Osteocyte (in vitro differentiated cells): ENCODE measurements at regions not wholly inside any gene's neighbourhood (a gene's known extent, or its start where the extent isn't known, plus 50 kb on each side); places are given as distances from the start of the nearest gene placed in this dataset.

Experiments
- DNase-seq: peaks from one replicate; pipeline ENCODE4 v3.0.0; 2021; ENCODE audit warnings: mixed read lengths; ENCODE audit not compliant: unreplicated experiment; ENCODE audit errors: extremely low spot score
- H3K27ac Mint-ChIP-seq: one replicate; pipeline ENCODE4 v1.8.0; 2021; ENCODE audit warnings: mild to moderate bottlenecking, mixed read lengths; ENCODE audit not compliant: unreplicated experiment
- H3K27me3 Mint-ChIP-seq: one replicate; pipeline ENCODE4 v1.8.0; 2021; ENCODE audit warnings: mixed read lengths; ENCODE audit not compliant: unreplicated experiment
- H3K36me3 Mint-ChIP-seq: one replicate; pipeline ENCODE4 v1.8.0; 2021; ENCODE audit warnings: mixed read lengths; ENCODE audit not compliant: unreplicated experiment
- H3K4me1 Mint-ChIP-seq: one replicate; pipeline ENCODE4 v1.8.0; 2021; ENCODE audit warnings: mixed read lengths; ENCODE audit not compliant: unreplicated experiment
- H3K4me3 Mint-ChIP-seq: one replicate; pipeline ENCODE4 v1.8.0; 2021; ENCODE audit warnings: mild to moderate bottlenecking, moderate library complexity, mixed read lengths; ENCODE audit not compliant: unreplicated experiment
- H3K9me3 Mint-ChIP-seq: one replicate; pipeline ENCODE4 v1.8.0; 2021; ENCODE audit warnings: mixed read lengths; ENCODE audit not compliant: unreplicated experiment
- CTCF ChIP-seq: fragments of 200-600 bp; sonication (generic); IDR thresholded peaks from 2 replicates; pipeline ENCODE4 v1.5.0; 2021; ENCODE audit warnings: antibody characterized with exemption, mild to moderate bottlenecking, moderate library complexity

DNA sequence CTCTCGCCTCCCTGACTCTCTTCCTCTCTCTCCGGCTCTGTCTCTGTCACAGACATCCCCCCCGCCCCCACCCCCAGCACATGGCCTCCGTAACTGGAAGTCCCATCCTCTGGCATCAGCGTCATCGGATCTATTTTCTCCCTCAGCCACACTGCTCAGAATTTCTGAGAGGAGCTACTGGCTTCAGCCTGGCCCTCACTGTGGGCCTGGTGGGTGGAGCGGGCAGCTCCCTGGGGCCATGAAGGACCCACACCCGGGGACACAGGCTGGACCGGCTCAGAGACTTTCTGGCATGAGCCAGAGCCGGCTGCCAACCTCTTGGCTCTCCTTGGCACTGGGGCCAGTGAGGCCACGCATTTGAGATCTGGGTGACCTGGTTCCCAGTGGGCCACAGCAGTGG lies 61.2 kb upstream of the CASZ1 start:
- Mint-ChIP-seq H3K4me1 (no peaks in the 10 kb centered on the region), H3K27ac (no peak overlapping the region), H3K36me3 (no peaks in the 10 kb centered on the region)

GRCh38 chr1:10860218-10860617 lies 63.8 kb upstream of the CASZ1 start:
- Mint-ChIP-seq H3K36me3 (no peaks in the 10 kb centered on the region), H3K9me3 (no peaks in the 10 kb centered on the region), H3K4me1 (no peaks in the 10 kb centered on the region), H3K27me3 (peaks cover 43% of the 10 kb centered on the region), H3K27ac (no peak overlapping the region), H3K4me3 (no peak overlapping the region)
- no peak for TF ChIP-seq CTCF
- no peak for DNase-seq

More for the DNA sequence above, 61.2 kb upstream of the CASZ1 start:
- H3K27me3 Mint-ChIP-seq = peaks cover 20% of the 10 kb centered on the region
- TF ChIP-seq CTCF = no peak
- H3K9me3 Mint-ChIP-seq = no peaks in the 10 kb centered on the region
- no peak for DNase-seq
- no peak overlapping the region for H3K4me3 Mint-ChIP-seq

DNA sequence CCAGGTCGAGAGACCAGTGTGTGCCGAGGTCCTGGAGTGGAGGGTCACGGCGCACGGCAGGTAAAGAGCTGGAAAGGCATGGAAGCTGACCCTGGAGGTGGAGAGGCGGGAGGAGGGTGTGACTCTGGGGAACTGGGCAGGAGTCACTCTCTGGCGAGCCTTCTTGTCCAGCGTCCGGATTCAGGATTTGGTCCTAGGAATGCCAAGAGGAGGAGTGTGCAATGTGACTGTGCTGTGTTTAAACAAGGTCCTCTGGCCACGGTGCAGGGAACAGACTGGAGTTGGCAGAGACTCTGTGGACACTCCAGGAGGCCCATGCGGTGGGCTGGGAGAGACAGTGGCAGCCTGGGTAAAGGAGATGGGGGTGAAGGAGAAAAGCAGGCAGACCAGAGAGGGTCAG lies 64.2 kb upstream of the CASZ1 start:
- no peak for TF ChIP-seq CTCF
- Mint-ChIP-seq H3K27me3 (peaks cover 48% of the 10 kb centered on the region), H3K36me3 (no peaks in the 10 kb centered on the region), H3K9me3 (no peaks in the 10 kb centered on the region), H3K4me1 (no peaks in the 10 kb centered on the region), H3K4me3 (no peak overlapping the region), H3K27ac (no peak overlapping the region)
- DNase-seq = no peak

GRCh38 chr1:10861822-10862221 lies 65.4 kb upstream of the CASZ1 start:
- Mint-ChIP-seq H3K36me3 (no peaks in the 10 kb centered on the region), H3K4me3 (no peak overlapping the region), H3K27me3 (peaks cover 57% of the 10 kb centered on the region), H3K27ac (no peak overlapping the region), H3K4me1 (peaks cover 7% of the 10 kb centered on the region), H3K9me3 (no peaks in the 10 kb centered on the region)
- DNase-seq = no peak
- no peak for TF ChIP-seq CTCF

DNA sequence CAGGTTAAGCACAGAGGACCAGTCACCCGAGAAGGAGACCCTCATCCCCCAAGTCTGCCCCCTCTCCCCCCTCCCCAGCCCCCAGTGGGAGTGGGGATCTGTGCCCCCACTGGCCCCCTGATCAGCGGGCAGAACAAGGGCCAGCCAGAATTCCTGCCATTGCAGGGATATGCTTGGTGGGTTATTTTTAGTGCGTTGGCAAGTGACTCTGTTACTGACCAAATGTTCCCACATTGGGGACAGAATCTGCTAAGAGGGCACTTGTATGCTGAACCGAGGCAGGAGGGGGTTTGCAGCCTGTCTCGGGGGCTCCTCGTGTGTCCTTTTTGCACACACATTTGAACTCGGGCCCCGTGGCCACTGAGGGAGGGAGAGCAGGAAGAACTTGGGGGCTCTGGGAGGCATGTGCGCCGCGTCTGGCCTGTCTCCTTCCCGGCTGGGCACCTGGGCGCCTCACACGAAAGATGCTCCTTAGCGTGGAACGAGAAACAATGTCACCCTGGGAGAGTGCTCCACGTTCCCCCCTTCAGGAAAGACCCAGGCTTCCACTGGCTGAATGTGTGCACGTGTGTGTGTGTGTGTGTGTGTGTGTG lies 66.4 kb upstream of the CASZ1 start:
- peaks cover 59% of the 10 kb centered on the region for H3K27me3 Mint-ChIP-seq
- no peak for DNase-seq
- no peak for TF ChIP-seq CTCF

More for the DNA sequence above, 66.4 kb upstream of the CASZ1 start:
- no peak overlapping the region for H3K27ac Mint-ChIP-seq
- H3K9me3 Mint-ChIP-seq = no peaks in the 10 kb centered on the region
- no peak overlapping the region for H3K4me3 Mint-ChIP-seq
- H3K4me1 Mint-ChIP-seq = peaks cover 12% of the 10 kb centered on the region
- H3K36me3 Mint-ChIP-seq = no peaks in the 10 kb centered on the region
